GM12872 (cell line): ENCODE measurements at regions not wholly inside any gene's neighbourhood (a gene's known extent, or its start where the extent isn't known, plus 50 kb on each side); places are given as distances from the start of the nearest gene placed in this dataset.

Source experiments
- TF ChIP-seq, protein P1 (sequence below): IDR thresholded peaks from 3 replicates; pipeline ENCODE4 v1.5.1; 2011; ENCODE audit warnings: low read depth, mild to moderate bottlenecking, low read length, moderate library complexity; ENCODE audit not compliant: insufficient read depth

DNA sequence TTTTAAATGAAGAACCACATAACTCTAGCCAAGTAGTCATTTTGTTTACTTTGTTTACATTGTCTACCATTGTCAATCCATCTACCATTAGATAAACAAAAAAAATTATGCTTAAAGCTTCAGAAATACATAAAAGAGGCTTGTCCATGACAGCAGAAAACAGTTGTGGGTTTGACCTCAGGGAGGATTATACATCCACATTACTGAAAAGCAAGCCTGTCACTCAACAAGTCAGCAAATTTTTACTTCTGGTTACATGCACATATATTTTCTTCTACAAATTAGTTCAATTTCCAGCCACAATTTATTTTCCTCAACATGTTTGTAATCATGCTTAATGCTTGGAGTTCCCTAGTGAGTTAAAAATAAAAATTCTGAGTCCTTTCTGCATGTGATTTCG is 713.3 kb downstream of the COL12A1 start:
- TF ChIP-seq, protein P1, sequence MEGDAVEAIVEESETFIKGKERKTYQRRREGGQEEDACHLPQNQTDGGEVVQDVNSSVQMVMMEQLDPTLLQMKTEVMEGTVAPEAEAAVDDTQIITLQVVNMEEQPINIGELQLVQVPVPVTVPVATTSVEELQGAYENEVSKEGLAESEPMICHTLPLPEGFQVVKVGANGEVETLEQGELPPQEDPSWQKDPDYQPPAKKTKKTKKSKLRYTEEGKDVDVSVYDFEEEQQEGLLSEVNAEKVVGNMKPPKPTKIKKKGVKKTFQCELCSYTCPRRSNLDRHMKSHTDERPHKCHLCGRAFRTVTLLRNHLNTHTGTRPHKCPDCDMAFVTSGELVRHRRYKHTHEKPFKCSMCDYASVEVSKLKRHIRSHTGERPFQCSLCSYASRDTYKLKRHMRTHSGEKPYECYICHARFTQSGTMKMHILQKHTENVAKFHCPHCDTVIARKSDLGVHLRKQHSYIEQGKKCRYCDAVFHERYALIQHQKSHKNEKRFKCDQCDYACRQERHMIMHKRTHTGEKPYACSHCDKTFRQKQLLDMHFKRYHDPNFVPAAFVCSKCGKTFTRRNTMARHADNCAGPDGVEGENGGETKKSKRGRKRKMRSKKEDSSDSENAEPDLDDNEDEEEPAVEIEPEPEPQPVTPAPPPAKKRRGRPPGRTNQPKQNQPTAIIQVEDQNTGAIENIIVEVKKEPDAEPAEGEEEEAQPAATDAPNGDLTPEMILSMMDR = no peak

DNA sequence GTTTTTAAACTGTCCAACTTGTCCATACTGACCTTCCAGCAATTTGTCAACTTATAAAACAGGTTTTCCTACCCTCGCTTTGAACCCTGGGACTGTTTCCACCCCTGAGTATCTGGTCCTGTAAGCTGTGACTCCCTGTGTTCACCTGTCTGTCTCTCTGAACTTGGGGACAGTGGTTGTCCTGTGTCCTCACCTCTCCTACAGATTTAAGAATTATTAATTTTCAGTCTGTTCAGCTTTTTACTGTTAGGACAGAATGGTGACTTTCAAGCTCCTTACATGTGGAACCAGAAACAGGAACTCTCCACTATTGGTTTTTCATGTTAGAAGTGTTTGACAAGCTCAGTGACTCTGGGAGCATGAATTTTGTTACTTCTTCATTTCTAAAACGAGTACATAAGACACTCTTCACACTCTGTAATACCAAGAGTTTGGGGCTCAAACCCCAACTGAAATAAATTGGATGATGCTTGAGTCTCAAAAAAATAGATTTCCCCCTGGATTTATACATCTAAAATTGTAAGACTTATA is 713.9 kb downstream of the COL12A1 start:
- TF ChIP-seq, protein P1 = no peak

DNA sequence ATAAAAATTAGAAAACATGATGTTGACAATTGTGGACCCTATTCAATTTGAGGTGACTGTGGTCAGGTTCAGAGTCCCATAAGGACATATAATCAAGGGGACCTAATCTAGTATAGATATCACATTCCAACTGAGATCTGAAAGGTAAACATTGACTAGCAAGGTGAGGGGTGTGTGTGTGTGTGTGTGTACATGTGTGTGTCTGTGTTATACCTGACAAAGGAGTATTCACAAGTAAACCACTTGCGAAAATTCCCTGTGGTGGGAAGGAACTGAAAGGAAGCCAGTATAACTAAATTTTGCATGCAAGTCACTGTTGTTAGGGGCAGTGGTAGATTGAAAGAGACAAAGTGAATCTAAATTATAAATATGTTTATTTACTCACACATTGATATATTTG is 723.7 kb downstream of the COL12A1 start:
- TF ChIP-seq, protein P1 = no peak

DNA sequence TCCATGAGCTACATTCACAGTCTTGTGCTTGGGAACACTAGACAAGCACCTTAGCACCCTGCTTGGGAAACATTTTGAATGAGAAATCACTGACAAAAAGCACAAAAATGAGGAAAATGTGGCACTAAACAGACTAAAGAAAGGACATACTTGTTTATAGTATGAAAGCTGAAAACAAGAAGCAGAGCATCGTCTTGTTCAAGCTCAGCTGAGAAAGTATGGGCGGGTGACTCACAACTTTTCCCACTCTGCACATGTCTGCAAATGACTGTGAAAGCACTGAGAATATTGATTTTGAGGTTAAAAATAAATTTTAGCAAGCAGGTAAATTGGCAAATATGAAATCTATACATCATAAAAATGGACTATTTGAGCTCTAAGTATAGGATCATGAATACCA is 725.3 kb downstream of the COL12A1 start:
- TF ChIP-seq, protein P1 = no peak

DNA sequence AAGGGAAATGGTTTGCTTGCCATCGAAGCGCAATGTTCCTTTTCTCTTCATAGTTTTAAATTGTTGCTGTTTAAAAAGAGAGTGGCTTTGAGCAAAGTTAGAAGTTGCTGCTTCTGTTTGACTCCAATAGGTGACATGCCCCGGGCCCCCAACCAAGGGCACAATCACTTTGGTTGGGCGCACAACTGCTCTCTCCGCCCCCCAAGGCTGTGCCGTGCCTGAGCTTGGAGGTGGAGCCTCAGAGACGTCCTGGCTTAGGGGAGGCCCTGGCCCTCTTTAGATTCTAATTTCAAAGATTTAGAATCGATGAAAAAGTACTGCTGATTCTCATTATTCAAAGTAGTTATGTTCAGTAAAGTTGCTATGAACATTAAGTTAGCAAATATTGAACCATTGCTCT is 725.9 kb downstream of the COL12A1 start:
- TF ChIP-seq, protein P1 = no peak

DNA sequence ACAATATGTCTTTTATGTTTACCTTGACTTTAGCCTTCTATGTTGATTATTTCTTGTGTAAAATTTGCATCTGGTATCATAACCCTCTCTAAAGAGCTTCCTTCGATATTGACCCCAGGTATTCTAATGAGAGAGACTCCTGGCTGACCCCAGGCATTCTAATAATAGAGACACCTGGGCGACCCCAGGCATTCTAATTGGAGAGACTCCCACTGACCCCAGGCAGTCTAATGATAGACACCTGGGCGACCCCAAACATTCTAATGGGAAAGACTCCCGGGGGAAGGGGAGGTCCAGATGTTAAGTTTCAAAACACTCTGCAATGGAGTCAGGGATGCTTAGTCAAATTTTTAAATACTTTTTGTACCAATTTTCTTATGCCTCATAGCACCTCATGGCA is 726.4 kb downstream of the COL12A1 start:
- TF ChIP-seq, protein P1 = no peak

DNA sequence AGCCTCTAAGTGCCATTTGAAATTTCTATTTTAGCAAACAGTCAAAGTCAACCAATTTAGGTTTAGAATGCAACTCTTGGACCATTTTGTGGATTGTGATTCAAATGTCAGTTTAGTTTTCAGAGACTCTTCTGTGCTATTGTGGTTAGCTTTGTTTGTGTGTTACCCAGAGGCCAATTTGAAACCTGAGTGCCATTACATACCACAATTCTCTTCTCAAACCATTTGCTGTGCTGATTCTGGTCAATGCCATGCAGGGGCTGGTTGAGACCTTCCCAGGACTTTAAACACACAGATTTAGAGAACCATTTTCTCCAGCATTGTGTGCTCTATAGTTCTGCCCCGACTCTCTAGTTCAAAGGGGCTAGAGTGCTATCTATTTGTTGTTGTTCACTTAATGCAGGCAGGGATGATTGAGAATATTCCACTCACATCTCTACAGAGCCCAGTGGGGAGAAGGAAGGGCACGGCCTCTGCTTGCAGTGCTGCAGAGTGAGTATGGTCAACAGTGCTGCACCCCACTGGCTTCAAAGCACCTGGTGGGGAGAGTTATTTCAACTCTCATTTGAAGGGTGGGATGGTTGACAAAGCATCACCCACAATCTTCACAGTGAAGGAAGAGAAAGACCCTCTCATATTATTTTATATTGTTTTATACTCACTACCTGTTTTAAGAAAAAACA is 738.2 kb downstream of the COL12A1 start:
- TF ChIP-seq, protein P1 = no peak
